ENCODE measurements at regions not wholly inside any gene's neighbourhood (a gene's known extent, or its start where the extent isn't known, plus 50 kb on each side); places are given as distances from the start of the nearest gene placed in this dataset.

GRCh38 chr6:168922436-168922835, 331.2 kb downstream of the THBS2 start:
- H3K9me3 Mint-ChIP-seq (ENCODE audit: unreplicated experiment), result no peaks in the 10 kb centered on the region
- no peaks in the 10 kb centered on the region for H3K36me3 Mint-ChIP-seq (ENCODE audit: insufficient read depth, unreplicated experiment)
- no peaks in the 10 kb centered on the region for H3K27me3 Mint-ChIP-seq (ENCODE audit: insufficient read depth, unreplicated experiment)
- H3K27ac Mint-ChIP-seq (ENCODE audit: unreplicated experiment), result no peak overlapping the region
- no peak overlapping the region for H3K4me3 ChIP-seq (ENCODE audit: low read depth, low read length)
- intact Hi-C loops (cut with micrococcal nuclease; ENCODE audit: unreplicated experiment), result no loop called here
- DNase-seq, result no peak
- CTCF ChIA-PET, result no interaction called here
- POLR2A ChIA-PET, result no interaction called here
- H3K4me3 Mint-ChIP-seq (ENCODE audit: unreplicated experiment), result no peak overlapping the region
- no peaks in the 10 kb centered on the region for H3K9me3 ChIP-seq
- no TSS peak for BruUV-seq (replicated peaks)
- no peaks in the 10 kb centered on the region for H3K27me3 ChIP-seq (replicated peaks; ENCODE audit: control insufficient read depth, insufficient read depth, low read length)
- no peaks in the 10 kb centered on the region for H3K4me1 ChIP-seq
- no peaks in the 10 kb centered on the region for H3K4me1 Mint-ChIP-seq (ENCODE audit: low read depth, unreplicated experiment)
- no peaks in the 10 kb centered on the region for H3K36me3 ChIP-seq (ENCODE audit: control insufficient read depth, insufficient read depth, low read length)
- TF ChIP-seq CTCF (IDR thresholded peaks at IDR 0.05; ENCODE audit: insufficient read depth in 1 of 2, low read depth in 1 of 2, low read length in 1 of 2, severe bottlenecking in 1 of 2, unreplicated experiment in 1 of 2), result no peak

GRCh38 chr6:168920289-168920688, 333.4 kb downstream of the THBS2 start:
- POLR2A ChIA-PET, result no interaction called here
- H3K9me3 ChIP-seq, result no peaks in the 10 kb centered on the region
- H3K4me1 ChIP-seq, result peaks cover 8% of the 10 kb centered on the region
- TF ChIP-seq CTCF (IDR thresholded peaks at IDR 0.05; ENCODE audit: insufficient read depth in 1 of 2, low read depth in 1 of 2, low read length in 1 of 2, severe bottlenecking in 1 of 2, unreplicated experiment in 1 of 2), result no peak
- Mint-ChIP-seq H3K9me3 (ENCODE audit: unreplicated experiment) (no peaks in the 10 kb centered on the region), H3K4me1 (ENCODE audit: low read depth, unreplicated experiment) (peaks cover 9% of the 10 kb centered on the region), H3K27me3 (ENCODE audit: insufficient read depth, unreplicated experiment) (no peaks in the 10 kb centered on the region), H3K27ac (ENCODE audit: unreplicated experiment) (no peak overlapping the region), H3K36me3 (ENCODE audit: insufficient read depth, unreplicated experiment) (no peaks in the 10 kb centered on the region), H3K4me3 (ENCODE audit: unreplicated experiment) (no peak overlapping the region)
- H3K4me3 ChIP-seq (ENCODE audit: low read depth, low read length), result no peak overlapping the region
- CTCF ChIA-PET, result no interaction called here
- intact Hi-C loops (cut with micrococcal nuclease; ENCODE audit: unreplicated experiment), result no loop called here
- DNase-seq, result no peak
- no peaks in the 10 kb centered on the region for H3K36me3 ChIP-seq (ENCODE audit: control insufficient read depth, insufficient read depth, low read length)
- no TSS peak for BruUV-seq (replicated peaks)
- H3K27me3 ChIP-seq (replicated peaks; ENCODE audit: control insufficient read depth, insufficient read depth, low read length), result no peaks in the 10 kb centered on the region

GRCh38 chr6:168919470-168920179, 334.0 kb downstream of the THBS2 start:
- Mint-ChIP-seq H3K36me3 (ENCODE audit: insufficient read depth, unreplicated experiment) (no peaks in the 10 kb centered on the region), H3K4me1 (ENCODE audit: low read depth, unreplicated experiment) (peaks cover 15% of the 10 kb centered on the region), H3K9me3 (ENCODE audit: unreplicated experiment) (no peaks in the 10 kb centered on the region), H3K27me3 (ENCODE audit: insufficient read depth, unreplicated experiment) (no peaks in the 10 kb centered on the region), H3K27ac (ENCODE audit: unreplicated experiment) (no peak overlapping the region), H3K4me3 (ENCODE audit: unreplicated experiment) (no peak overlapping the region)
- no TSS peak for BruUV-seq (replicated peaks)
- TF ChIP-seq CTCF (IDR thresholded peaks at IDR 0.05; ENCODE audit: insufficient read depth in 1 of 2, low read depth in 1 of 2, low read length in 1 of 2, severe bottlenecking in 1 of 2, unreplicated experiment in 1 of 2), result no peak
- no peaks in the 10 kb centered on the region for H3K27me3 ChIP-seq (replicated peaks; ENCODE audit: control insufficient read depth, insufficient read depth, low read length)
- ChIA-PET CTCF (no interaction called here), POLR2A (no interaction called here)
- peaks cover 10% of the 10 kb centered on the region for H3K4me1 ChIP-seq
- no peaks in the 10 kb centered on the region for H3K9me3 ChIP-seq
- H3K4me3 ChIP-seq (ENCODE audit: low read depth, low read length), result no peak overlapping the region
- no peak for DNase-seq
- intact Hi-C loops (cut with micrococcal nuclease; ENCODE audit: unreplicated experiment), result no loop called here
- no peaks in the 10 kb centered on the region for H3K36me3 ChIP-seq (ENCODE audit: control insufficient read depth, insufficient read depth, low read length)
